Activated T-cell treated with anti-CD3 and anti-CD28 coated beads for 4 hours (primary cell): ENCODE measurements at regions not wholly inside any gene's neighbourhood (a gene's known extent, or its start where the extent isn't known, plus 50 kb on each side); places are given as distances from the start of the nearest gene placed in this dataset.

Experiments
- DNase-seq: peaks from one replicate; pipeline ENCODE4 v3.0.0-alpha.2; 2020

- DNase-seq = no peak
These were observed 443.5 kb upstream of the IGFBP7 start for GRCh38 chr4:57553728-57554127.

- no peak for DNase-seq
These were observed 440.0 kb upstream of the IGFBP7 start for GRCh38 chr4:57550198-57550597.

DNA sequence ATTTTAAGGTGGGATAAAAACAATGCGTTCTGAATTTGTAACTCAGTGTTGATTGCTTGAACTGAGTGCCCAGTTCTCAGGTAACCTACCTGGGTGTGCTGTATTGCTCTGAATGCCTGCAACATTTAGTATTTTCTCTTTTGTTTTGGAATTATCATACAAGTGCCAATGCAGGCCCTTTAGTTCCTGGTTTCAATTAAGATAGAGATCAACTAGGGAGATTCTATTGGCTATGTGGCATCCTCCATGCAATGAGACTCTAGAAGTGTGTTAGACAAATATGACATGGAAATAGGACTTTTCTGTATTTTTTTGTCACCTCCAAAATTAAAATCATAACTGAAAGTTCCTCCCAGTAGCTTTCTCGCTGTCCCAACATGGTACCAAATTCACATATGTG, 438.7 kb upstream of the IGFBP7 start:
- no peak for DNase-seq

DNA sequence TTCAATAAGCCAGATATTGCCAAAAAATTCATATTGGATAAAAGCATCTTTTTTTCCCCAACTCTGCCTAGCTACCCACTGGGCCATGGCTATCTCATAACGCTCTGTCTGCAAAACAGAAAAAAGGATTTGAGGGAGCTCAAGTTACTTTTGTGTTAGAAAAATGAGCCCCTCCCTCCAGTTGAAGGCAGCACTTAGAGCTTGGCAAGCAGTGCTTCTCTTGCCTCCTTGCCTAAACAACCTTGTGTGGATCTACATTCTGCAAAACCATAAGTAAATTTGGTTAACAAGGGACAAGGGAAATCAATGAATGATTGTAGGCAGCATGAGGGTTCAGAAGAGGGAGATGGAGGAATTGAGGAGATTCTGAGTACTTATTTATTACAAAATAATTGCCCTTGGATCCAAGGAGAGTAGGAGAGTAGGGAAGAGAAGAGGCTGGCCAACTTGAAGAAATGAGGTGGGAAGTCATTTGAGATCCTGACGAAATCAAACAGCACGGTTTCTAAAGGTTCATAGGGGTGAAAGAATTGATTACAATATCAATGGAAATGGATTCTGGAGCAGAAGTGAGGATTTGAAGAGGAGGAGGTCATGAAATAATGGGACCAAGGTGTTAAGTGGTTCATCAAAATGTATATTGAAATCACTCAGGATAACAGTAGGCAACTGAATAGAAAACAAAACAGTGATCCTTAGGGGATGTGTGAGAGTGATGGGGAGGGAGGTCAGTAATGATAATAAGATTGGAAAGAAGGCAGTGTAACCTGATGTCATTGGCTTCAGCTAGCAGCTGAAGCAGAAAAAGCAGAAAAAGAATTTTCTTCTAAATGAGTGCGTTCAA, 434.8 kb upstream of the IGFBP7 start:
- DNase-seq = no peak

- no peak for DNase-seq
These were observed 394.8 kb upstream of the IGFBP7 start for GRCh38 chr4:57504797-57505530.

- no peak for DNase-seq
These were observed 394.0 kb upstream of the IGFBP7 start for GRCh38 chr4:57504139-57504538.

DNA sequence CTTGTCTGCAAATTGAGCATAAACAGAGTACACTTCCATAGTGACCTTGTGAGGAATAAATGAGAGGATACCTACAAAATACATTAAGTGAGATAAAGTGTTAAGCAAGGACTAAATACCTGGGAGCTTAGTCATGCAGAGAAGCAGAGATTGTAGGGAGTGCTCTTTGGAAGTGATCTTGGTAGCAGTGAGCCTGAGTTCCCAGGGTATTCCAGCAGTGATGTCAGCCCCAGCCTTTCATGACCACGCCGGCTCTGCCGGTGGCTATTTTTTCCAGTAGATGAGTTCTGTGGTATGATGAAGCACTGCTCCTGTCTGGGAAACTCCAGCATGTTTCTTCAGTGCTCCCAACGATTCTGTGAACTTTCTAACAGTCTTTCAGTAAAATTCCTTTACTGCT, 391.5 kb upstream of the IGFBP7 start:
- no peak for DNase-seq

- DNase-seq = no peak
These were observed 389.6 kb upstream of the IGFBP7 start for GRCh38 chr4:57499786-57500185.

DNA sequence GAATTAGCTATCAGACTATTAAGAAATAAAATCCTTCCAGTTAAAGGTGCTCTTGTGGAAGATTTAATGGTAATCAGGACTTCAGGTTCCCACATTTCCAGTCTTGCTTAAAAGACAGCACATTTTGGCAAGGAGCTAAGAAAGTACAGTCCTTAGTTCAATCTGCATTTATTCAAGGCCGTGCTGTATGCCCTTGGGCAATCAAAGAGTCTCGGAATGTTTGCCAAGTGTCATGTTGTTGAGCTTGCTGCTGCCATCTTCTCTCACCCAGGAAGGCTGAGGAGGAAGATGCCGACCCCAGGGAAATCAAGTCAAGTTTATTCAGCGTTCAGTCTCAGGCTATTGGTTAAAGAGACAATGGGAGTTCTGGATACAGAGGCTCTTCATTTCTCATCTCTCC, 388.1 kb upstream of the IGFBP7 start:
- DNase-seq = no peak

GRCh38 chr4:57496697-57497471, 386.7 kb upstream of the IGFBP7 start:
- no peak for DNase-seq

DNA sequence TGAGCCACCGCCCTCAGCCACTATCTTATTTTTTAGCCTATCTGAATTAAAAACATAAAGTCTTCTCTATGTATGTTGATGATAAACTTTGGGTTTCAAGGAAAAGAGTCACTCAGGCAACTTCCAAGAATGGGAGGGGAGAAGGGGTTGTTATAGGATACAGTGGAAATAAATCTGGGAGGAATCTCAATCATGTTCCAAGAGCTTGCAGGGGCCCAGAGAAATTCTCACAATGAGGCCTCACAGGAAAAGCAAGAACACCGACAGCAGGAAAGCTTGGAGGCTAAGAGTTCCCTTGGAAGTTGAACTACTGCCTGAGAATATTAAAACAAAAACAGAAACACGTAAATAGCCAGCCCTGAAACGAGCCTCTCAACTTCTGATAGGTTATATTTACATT, 384.6 kb upstream of the IGFBP7 start:
- DNase-seq = no peak

- DNase-seq = no peak
These were observed 382.2 kb upstream of the IGFBP7 start for GRCh38 chr4:57492251-57492878.

GRCh38 chr4:57491388-57491787, 381.2 kb upstream of the IGFBP7 start:
- DNase-seq = no peak

- DNase-seq = no peak
These were observed 380.5 kb upstream of the IGFBP7 start for GRCh38 chr4:57490520-57491255.

GRCh38 chr4:57488366-57489162, 378.4 kb upstream of the IGFBP7 start:
- DNase-seq = no peak

GRCh38 chr4:57475424-57475823, 365.2 kb upstream of the IGFBP7 start:
- no peak for DNase-seq

- no peak for DNase-seq
These were observed 355.3 kb upstream of the IGFBP7 start for GRCh38 chr4:57465321-57466056.

DNA sequence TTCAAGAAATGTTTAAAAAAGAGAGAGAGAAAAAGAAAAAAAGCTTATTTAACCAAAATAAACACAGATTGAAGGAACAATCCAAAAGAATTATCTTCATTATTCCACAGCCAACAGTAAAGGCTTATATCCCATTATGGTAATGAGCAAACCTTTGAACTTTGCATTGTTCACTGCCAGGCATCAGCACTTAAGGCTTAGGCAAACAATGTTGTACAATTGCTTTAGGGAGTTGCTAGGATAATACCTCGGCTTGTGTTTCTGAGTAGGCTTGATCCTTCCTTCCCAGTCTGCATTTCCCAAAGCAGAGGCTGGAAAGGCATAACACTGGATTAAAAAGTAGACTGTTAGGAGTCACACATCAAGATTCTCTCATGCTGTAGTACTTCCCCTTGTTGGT, 352.7 kb upstream of the IGFBP7 start:
- DNase-seq = no peak

- DNase-seq = no peak
These were observed 350.8 kb upstream of the IGFBP7 start for GRCh38 chr4:57460967-57461366.

DNA sequence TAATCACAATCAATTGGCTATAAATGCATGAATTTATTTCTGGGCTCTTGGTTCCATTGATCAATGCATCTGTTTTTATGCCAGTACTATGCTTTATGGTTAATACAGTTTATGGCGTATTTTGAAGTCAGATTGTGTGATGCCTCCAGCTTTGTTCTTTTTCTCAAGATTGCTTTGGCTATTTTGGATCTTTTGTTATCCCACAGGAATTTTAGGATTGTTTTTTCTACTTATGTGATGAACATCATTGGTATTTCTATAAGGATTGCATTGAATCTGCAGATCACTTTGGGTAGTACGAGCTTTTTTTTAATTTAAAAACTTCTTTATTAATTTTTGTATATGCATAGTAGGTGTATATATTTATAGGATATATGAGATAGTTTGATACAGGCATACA, 338.7 kb upstream of the IGFBP7 start:
- DNase-seq = no peak

DNA sequence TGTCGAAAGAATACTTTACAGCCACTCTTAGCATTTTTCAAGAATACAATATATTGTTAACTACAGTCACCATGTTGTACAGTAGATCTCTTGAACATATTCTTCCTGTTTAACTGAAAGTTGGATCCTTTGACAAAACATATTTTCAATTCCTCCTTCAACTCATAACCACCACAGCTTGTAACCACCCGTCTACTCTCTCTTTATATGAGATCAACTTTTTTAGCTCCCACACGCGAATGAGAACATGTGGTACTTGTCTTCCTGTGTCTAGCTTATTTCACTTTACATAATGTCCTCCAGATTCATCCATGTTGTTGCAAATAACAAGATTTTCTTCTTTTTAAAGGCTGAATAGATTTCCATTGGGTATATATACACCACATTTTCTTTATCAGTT, 338.3 kb upstream of the IGFBP7 start:
- no peak for DNase-seq
